ENCODE measurements at regions not wholly inside any gene's neighbourhood (a gene's known extent, or its start where the extent isn't known, plus 50 kb on each side); places are given as distances from the start of the nearest gene placed in this dataset.

- H4K91ac ChIP-seq (ENCODE audit: insufficient read depth, low read depth, low read length): no peak overlapping the region
- in situ Hi-C loops (cut with MboI; ENCODE audit: low sequenced_read_pairs): no loop called here
- no peaks in the 10 kb centered on the region for H3K79me1 ChIP-seq (ENCODE audit: low read depth in 1 of 2, low read length in 2 of 2)
- no peak overlapping the region for H3K4ac ChIP-seq (ENCODE audit: low read depth, low read length)
- intact Hi-C loops (cut with micrococcal nuclease): loop anchor here (2.0 to 5.0 kb wide), 5 partner anchors 145 to 815 kb away; partner anchors contain the start of genes DKK2 and GIMD1
- no peak overlapping the region for H2BK20ac ChIP-seq (ENCODE audit: low read depth, low read length)
- no peak overlapping the region for H2AK5ac ChIP-seq (ENCODE audit: low read depth, low read length)
- DNase-seq: no peak
- CTCF ChIA-PET: interaction anchor here (0.6 to 1.0 kb wide), 3 partner anchors 119 to 884 kb away, joined by 3 to 4 read pairs (median 4); no protein-coding TSS in a partner anchor
- H3K9me1 ChIP-seq (ENCODE audit: insufficient read depth, low read length): no peaks in the 10 kb centered on the region
- no peak overlapping the region for H2AFZ ChIP-seq (replicated peaks; ENCODE audit: low read length, poor library complexity)
- H4K20me1 ChIP-seq (ENCODE audit: insufficient read depth, low read length): no peaks in the 10 kb centered on the region
- no peak overlapping the region for H3K23ac ChIP-seq (ENCODE audit: low read depth, low read length)
- no peak overlapping the region for H2BK5ac ChIP-seq (ENCODE audit: low read depth, low read length, poor library complexity, severe bottlenecking)
- H3K27me3 ChIP-seq (ENCODE audit: control insufficient read depth, insufficient read depth, low read length): 0 out of 2 replicates have a peak, but pooled peaks cover 1% of the 10 kb centered on the region
- no CpG with 5 or more reads among the region's 3 CpGs for WGBS, 2 experiments (ENCODE audit: extremely low coverage in 2 of 2, insufficient read length in 1 of 2)
- H3K18ac ChIP-seq (ENCODE audit: low read depth, low read length): no peak overlapping the region
- H3K4me1 ChIP-seq (ENCODE audit: control insufficient read depth, insufficient read depth, low read length): no peaks in the 10 kb centered on the region
- no peak overlapping the region for H3K14ac ChIP-seq (replicated peaks; ENCODE audit: low read depth, low read length)
- H3K9me3 ChIP-seq (ENCODE audit: control insufficient read depth, insufficient read depth, low read length): no peaks in the 10 kb centered on the region
- H3K9ac ChIP-seq (ENCODE audit: low read depth, low read length): no peak overlapping the region
- POLR2A ChIA-PET (ENCODE audit: unreplicated experiment): no interaction called here
- ATAC-seq (ENCODE audit: low read depth): no peak
- no peak overlapping the region for H3K27ac ChIP-seq (ENCODE audit: insufficient read depth, low read length)
- H3K56ac ChIP-seq (ENCODE audit: extremely low read depth, insufficient read depth, low read length): no peak overlapping the region
- H2BK120ac ChIP-seq (ENCODE audit: low read depth, low read length): no peak overlapping the region
- no peak overlapping the region for H4K5ac ChIP-seq (ENCODE audit: low read depth, low read length)
- TF ChIP-seq, protein P1, sequence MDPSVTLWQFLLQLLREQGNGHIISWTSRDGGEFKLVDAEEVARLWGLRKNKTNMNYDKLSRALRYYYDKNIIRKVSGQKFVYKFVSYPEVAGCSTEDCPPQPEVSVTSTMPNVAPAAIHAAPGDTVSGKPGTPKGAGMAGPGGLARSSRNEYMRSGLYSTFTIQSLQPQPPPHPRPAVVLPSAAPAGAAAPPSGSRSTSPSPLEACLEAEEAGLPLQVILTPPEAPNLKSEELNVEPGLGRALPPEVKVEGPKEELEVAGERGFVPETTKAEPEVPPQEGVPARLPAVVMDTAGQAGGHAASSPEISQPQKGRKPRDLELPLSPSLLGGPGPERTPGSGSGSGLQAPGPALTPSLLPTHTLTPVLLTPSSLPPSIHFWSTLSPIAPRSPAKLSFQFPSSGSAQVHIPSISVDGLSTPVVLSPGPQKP (IDR thresholded peaks at IDR 0.05; ENCODE audit: borderline replicate concordance, low read depth, low read length): no peak
- TF ChIP-seq MAFK (IDR thresholded peaks at IDR 0.05; ENCODE audit: low read depth, low read length): no peak
- no peak for TF ChIP-seq CHD1 (IDR thresholded peaks at IDR 0.05; ENCODE audit: low read depth, low read length)
- TF ChIP-seq POLR2A (IDR thresholded peaks at IDR 0.05; ENCODE audit: low read depth, low read length): no peak
- TF ChIP-seq, protein P2, sequence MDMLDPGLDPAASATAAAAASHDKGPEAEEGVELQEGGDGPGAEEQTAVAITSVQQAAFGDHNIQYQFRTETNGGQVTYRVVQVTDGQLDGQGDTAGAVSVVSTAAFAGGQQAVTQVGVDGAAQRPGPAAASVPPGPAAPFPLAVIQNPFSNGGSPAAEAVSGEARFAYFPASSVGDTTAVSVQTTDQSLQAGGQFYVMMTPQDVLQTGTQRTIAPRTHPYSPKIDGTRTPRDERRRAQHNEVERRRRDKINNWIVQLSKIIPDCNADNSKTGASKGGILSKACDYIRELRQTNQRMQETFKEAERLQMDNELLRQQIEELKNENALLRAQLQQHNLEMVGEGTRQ (IDR thresholded peaks at IDR 0.05; ENCODE audit: low read depth, low read length): no peak
- no peak for TF ChIP-seq MXI1 (IDR thresholded peaks at IDR 0.05; ENCODE audit: borderline replicate concordance, low read depth, low read length)
- no peak for TF ChIP-seq CEBPB (IDR thresholded peaks at IDR 0.05; ENCODE audit: low read depth, low read length)
- TF ChIP-seq NFE2L2 (IDR thresholded peaks at IDR 0.05; ENCODE audit: low read depth, low read length): no peak
- TF ChIP-seq BHLHE40 (IDR thresholded peaks at IDR 0.05; ENCODE audit: low read depth, low read length): no peak
- no peak for TF ChIP-seq RAD21 (IDR thresholded peaks at IDR 0.05; ENCODE audit: low read length)
- no TSS peak for BruUV-seq (replicated peaks)
- no peak overlapping the region for H3K4me2 ChIP-seq (ENCODE audit: low read depth, low read length)
- no peak overlapping the region for H3K4me3 ChIP-seq (ENCODE audit: insufficient read depth, low read depth, low read length)
- no peaks in the 10 kb centered on the region for H3K36me3 ChIP-seq (ENCODE audit: control insufficient read depth, insufficient read depth, low read length)
- no peak overlapping the region for H2BK15ac ChIP-seq (ENCODE audit: low read depth, low read length)
- dilution Hi-C loops (cut with HindIII; ENCODE audit: low sequenced_read_pairs, unreplicated experiment): no loop called here
- H4K8ac ChIP-seq (ENCODE audit: low read depth in 2 of 2, low read length in 2 of 2): no peak overlapping the region
- no peak overlapping the region for H2AK9ac ChIP-seq (replicated peaks; ENCODE audit: low read depth, low read length, poor library complexity)
These were observed 146.2 kb upstream of the DKK2 start for GRCh38 chr4:107182347-107182746.
